ENCODE measurements at regions not wholly inside any gene's neighbourhood (a gene's known extent, or its start where the extent isn't known, plus 50 kb on each side); places are given as distances from the start of the nearest gene placed in this dataset.

- TF ChIP-seq CTCF (IDR thresholded peaks at IDR 0.05) = no peak
- TF ChIP-seq POLR2A (IDR thresholded peaks at IDR 0.05) = no peak
Measured at GRCh38 chr11:134893810-134894685, 482.0 kb upstream of the B3GAT1 start.

Measured in uterus (tissue), 2 donors.